ENCODE measurements at regions not wholly inside any gene's neighbourhood (a gene's known extent, or its start where the extent isn't known, plus 50 kb on each side); places are given as distances from the start of the nearest gene placed in this dataset.
A peak's percentile ranks its signal among the peaks of the same experiment; 100 is the strongest.
"Not testable (repeated sequence)": the region's sequence is repeated elsewhere in the genome, so short reads cannot be mapped to it uniquely, and the experiment has no call there.

GRCh38 chr20:24418731-24419130 is 50.7 kb upstream of the SYNDIG1 start:
- no peak overlapping the region for H3K27ac ChIP-seq
- DNase-seq (ENCODE audit: low read depth, low spot score): no peak

DNA sequence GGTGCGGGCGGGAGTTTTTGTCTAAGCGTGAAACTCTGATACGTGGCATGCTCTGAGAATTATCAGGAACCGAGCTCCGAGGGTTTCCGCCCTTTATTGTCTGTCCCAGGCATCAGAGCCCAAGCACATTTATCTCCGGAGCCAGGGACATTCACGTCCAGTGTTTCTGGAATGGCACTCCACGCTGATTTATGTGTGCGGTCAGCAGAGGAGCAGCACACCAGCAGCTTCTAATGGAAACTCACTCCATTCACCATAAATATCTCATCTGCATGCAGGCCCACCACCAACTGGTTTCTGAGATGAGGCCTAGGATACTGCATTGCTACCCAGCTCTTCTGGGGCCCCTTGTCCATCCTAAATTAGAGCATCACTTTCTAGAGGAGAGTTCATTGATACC is 51.9 kb upstream of the SYNDIG1 start:
- DNase-seq (ENCODE audit: low read depth, low spot score): no peak
- no peak overlapping the region for H3K27ac ChIP-seq

DNA sequence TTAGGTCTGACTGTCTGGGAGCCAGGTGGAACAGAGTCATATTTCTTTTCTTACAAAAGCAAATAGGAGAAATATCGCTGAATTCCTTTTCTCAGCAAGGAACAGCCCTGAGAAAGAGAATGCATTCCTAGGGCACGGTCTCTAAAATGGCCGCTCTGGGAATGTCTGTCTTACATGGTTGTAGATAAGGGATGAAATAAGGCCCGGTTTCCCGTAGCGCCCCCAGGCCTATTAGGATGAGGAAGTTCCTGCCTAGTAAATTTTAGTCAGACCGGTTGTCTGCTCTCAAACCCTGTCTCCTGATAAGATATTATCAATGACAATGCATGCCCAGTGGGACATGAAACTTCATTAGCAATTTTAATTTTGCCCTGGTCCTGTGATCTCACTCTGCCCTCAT is 54.0 kb upstream of the SYNDIG1 start:
- H3K27ac ChIP-seq; DNase-seq (ENCODE audit: low read depth, low spot score): not testable (repeated sequence)

- DNase-seq (ENCODE audit: low read depth, low spot score): no peak
- H3K27ac ChIP-seq: no peak overlapping the region
Observed at GRCh38 chr20:24411834-24412216, 57.6 kb upstream of the SYNDIG1 start.

GRCh38 chr20:24411003-24411833 is 58.2 kb upstream of the SYNDIG1 start:
- no peak for DNase-seq (ENCODE audit: low read depth, low spot score)

DNA sequence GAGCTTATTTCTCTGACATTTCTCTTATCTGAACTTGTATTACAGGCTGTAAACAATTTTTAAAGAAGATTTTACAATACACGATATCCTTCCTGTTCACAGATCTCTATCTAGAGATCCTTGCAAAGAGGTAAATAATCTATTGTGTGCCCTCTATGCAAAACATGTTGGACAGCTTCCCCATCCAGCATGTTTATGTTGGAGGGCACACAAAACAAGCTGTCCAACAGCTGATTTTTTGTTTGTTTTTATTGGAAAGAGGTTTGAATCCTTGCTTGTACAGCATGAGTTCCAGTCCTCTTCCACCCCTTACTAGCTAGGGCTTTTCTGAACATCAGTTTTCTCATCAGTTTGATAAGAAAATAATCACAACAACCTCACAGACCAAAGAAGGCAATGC is 62.3 kb upstream of the SYNDIG1 start:
- DNase-seq (ENCODE audit: low read depth, low spot score): no peak
- peak overlapping the region; percentile 55 for H3K27ac ChIP-seq

More at GRCh38 chr20:24411003-24411833, 58.2 kb upstream of the SYNDIG1 start:
- H3K27ac ChIP-seq: no peak overlapping the region

DNA sequence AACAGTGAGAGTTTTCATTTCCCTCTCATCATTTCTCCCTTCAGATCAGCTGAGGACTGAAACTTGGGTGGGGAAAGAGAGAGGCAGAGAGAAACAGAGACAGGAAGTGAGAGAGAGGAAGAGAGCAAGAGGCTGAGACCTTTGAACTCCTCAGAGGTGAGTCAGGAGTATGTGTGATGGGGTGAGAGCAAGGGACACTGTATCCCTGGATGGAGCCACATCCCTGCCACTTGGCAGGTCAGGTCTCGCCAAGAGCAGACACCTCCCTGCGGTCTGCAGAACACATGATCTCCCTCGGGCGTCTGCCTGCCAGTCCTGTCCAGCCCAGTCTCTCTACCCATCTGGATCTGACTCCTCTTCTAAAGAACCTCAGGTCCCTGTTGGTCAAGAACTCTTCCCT is 62.7 kb upstream of the SYNDIG1 start:
- peak overlapping the region; percentile 55 for H3K27ac ChIP-seq
- DNase-seq (ENCODE audit: low read depth, low spot score): peak; percentile 29

- no peak for DNase-seq (ENCODE audit: low read depth, low spot score)
- peak overlapping the region; percentile 55 for H3K27ac ChIP-seq
Observed at GRCh38 chr20:24406251-24406650, 63.2 kb upstream of the SYNDIG1 start.

DNA sequence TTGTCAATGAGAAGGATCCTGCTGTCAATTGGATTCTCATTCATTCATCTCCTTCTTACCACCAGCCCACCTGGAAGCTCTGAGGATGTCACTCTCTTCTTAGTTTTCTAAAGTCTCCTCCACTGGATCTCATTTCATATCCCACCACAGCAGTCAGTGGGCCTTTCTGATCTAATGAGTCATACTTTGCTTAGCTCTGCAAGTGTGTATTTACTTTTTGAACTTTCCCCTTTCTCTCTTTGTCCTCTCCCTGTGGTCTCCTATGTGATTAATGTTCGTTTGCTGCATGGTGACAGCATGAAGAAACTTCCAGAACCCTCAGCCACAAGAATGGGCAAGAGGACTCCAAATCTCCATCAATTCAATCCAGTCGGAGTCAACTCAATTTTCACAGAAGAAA is 63.6 kb upstream of the SYNDIG1 start:
- no peak for DNase-seq (ENCODE audit: low read depth, low spot score)
- peak overlapping the region; percentile 55 for H3K27ac ChIP-seq

GRCh38 chr20:24403406-24403805 is 66.0 kb upstream of the SYNDIG1 start:
- peak overlapping the region; percentile 49 for H3K27ac ChIP-seq
- peak; percentile 67 for DNase-seq (ENCODE audit: low read depth, low spot score)

DNA sequence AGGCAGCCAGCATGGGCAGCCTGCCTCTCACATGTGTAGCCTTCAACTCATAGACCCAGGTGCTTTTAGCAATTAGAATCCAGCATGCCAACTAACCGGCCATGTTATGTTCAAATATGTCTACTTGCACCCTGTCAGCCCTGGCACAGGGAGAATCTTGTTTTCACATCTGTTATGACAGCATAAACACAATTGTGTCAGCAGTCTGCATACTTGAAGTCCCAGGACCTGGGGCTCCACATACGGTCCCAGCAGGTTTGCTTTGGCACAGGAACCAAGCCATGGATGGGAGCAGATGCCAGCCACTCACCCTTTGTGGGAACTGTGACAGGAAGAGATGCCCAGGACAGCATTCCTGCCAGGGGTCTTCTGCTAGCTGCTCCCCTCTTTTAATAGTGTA is 67.2 kb upstream of the SYNDIG1 start:
- DNase-seq (ENCODE audit: low read depth, low spot score): no peak
- no peak overlapping the region for H3K27ac ChIP-seq

- H3K27ac ChIP-seq: no peak overlapping the region
- no peak for DNase-seq (ENCODE audit: low read depth, low spot score)
Observed at GRCh38 chr20:24395151-24395550, 74.3 kb upstream of the SYNDIG1 start.

DNA sequence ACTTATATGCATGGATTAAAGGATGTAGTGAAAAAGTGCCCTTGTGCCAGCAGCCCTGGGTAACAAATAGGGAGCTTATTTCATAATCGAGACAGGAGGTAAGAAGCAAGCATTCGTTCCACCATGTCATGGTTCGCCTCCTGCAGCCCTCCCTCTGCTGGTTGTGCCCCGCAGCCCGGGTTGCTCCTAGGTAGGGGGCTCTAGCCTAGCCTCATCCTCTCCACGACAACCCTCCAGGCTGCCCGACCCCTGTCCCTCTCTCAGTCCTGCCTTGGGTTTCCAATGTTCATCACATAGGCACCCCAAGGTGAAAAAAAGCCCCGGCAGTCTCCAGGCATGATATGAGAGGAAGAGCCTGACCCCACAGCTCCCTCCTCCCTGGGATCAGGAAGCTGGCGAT is 75.5 kb upstream of the SYNDIG1 start:
- DNase-seq (ENCODE audit: low read depth, low spot score): no peak

DNA sequence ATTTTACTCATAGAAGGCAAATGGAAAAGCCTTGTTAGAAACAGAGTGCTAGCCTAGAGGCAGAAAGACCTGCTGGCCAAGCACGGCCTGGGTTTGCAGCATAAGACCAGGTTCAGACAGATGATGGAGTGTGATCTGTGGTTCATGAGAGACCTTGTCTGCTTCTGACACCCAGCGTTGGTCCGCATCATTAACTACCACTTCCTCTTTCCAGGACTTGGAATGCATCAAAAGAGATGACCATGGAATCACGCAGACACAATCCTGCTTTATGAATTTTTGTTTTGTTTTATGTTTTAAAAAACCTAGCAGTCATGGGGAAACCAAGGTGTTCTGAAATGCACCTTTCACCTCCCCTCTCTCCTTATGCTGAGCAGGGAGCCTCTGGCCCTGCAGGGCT is 76.8 kb upstream of the SYNDIG1 start:
- DNase-seq (ENCODE audit: low read depth, low spot score): no peak
- no peak overlapping the region for H3K27ac ChIP-seq

More for the DNA sequence above, 75.5 kb upstream of the SYNDIG1 start:
- no peak overlapping the region for H3K27ac ChIP-seq

DNA sequence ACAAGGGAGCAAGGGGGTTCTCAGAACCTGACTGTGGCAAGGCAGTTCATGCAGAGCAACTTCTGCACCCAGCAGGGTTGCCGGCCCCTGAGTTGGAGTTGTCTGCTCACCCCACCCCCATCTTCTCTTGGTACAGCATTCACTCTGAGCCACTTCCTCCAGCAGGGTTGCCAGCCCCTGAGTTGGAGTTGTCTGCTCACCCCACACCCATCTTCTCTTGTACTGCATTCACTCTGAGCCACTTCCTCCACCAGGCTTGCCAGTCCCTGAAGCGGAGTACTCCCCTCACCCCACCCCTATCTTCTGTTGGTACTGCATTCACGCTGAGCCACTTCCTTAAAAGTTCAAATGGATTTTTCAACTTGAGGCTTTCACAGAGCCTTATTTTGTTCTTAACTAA is 79.7 kb upstream of the SYNDIG1 start:
- DNase-seq (ENCODE audit: low read depth, low spot score): no peak
- H3K27ac ChIP-seq: no peak overlapping the region

- H3K27ac ChIP-seq: no peak overlapping the region
- no peak for DNase-seq (ENCODE audit: low read depth, low spot score)
Observed at GRCh38 chr20:24388828-24389380, 80.5 kb upstream of the SYNDIG1 start.

GRCh38 chr20:24385547-24385946 is 83.9 kb upstream of the SYNDIG1 start:
- DNase-seq (ENCODE audit: low read depth, low spot score): no peak
- no peak overlapping the region for H3K27ac ChIP-seq

DNA sequence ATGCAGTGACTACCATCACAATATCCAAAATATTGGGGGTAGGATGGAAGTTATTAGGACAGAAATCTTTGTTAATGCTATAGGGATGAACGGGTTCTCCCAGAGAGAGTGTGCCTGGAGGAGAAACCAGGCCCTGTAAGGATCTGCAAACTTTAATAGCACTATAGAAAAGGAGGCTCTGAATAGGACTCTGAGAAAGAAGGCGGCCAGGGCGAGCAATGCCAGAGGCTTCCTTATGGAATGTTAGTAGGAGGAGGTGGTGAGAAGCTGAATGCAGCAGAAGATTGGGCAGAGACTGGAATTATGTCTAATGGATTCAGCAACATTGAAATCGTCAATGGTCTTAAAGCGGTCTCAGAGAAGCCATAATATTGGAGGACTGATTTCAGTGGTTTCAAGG is 84.6 kb upstream of the SYNDIG1 start:
- no peak for DNase-seq (ENCODE audit: low read depth, low spot score)
- no peak overlapping the region for H3K27ac ChIP-seq

GRCh38 chr20:24382743-24383142 is 86.7 kb upstream of the SYNDIG1 start:
- no peak for DNase-seq (ENCODE audit: low read depth, low spot score)

GRCh38 chr20:24382331-24382730 is 87.1 kb upstream of the SYNDIG1 start:
- DNase-seq (ENCODE audit: low read depth, low spot score): no peak

More at GRCh38 chr20:24382743-24383142, 86.7 kb upstream of the SYNDIG1 start:
- H3K27ac ChIP-seq: no peak overlapping the region

DNA sequence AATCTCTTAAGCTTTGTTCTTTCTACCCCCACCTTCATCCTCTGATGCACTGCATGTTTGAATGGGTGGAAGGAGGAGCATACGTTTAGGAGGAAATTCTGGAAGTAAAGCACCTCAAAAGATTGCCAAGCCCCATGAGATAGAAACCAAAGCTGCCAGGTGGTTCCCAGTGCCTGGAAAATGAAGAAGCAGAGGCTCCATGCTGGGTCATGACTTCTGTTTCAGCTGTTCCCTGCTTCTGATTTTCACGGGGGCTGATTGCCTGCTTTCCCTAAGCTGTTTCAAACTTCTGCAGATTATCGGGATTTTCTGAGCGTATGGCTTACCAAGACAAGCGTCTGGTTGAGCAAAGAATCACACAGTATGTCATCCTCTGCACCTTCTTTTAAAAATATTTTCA is 87.5 kb upstream of the SYNDIG1 start:
- no peak for DNase-seq (ENCODE audit: low read depth, low spot score)
- no peak overlapping the region for H3K27ac ChIP-seq

More at GRCh38 chr20:24382331-24382730, 87.1 kb upstream of the SYNDIG1 start:
- no peak overlapping the region for H3K27ac ChIP-seq

- no peak overlapping the region for H3K27ac ChIP-seq
- no peak for DNase-seq (ENCODE audit: low read depth, low spot score)
Observed at GRCh38 chr20:24379484-24379927, 89.9 kb upstream of the SYNDIG1 start.

Data from epithelial cell of prostate (primary cell).